Mesendoderm (in vitro differentiated cells): ENCODE measurements at regions not wholly inside any gene's neighbourhood (a gene's known extent, or its start where the extent isn't known, plus 50 kb on each side); places are given as distances from the start of the nearest gene placed in this dataset.

Source experiments
- DNase-seq: peaks from one replicate; pipeline ENCODE4 v3.0.0; 2013
- H2AK5ac ChIP-seq: 2 replicates; pipeline ENCODE4 v1.6.1; 2013; ENCODE audit warnings: low read length, inconsistent platforms
- H2BK120ac ChIP-seq: 2 replicates; pipeline ENCODE4 v1.6.1; 2013; ENCODE audit warnings: low read depth, mild to moderate bottlenecking, low read length, moderate library complexity, mixed read lengths
- H2BK15ac ChIP-seq: replicated peaks from 2 replicates; pipeline ENCODE4 v1.6.1; 2013; ENCODE audit warnings: low read depth, mild to moderate bottlenecking, moderate library complexity
- H2BK5ac ChIP-seq: 2 replicates; pipeline ENCODE4 v1.6.1; 2013; ENCODE audit warnings: low read length, inconsistent platforms
- H3K18ac ChIP-seq: 2 replicates; pipeline ENCODE4 v1.6.1; 2013; ENCODE audit warnings: mild to moderate bottlenecking, low read length, mixed read lengths
- H3K23ac ChIP-seq: one replicate; pipeline ENCODE4 v1.6.1; 2013; ENCODE audit warnings: low read length
- H3K27ac ChIP-seq: 2 replicates; pipeline ENCODE4 v1.5.1; 2013; ENCODE audit warnings: low read depth, mild to moderate bottlenecking, inconsistent platforms, low read length, moderate library complexity
- H3K27me3 ChIP-seq: 2 replicates; pipeline ENCODE4 v1.6.1; 2013; ENCODE audit warnings: low read length, control low read depth, mild to moderate bottlenecking, inconsistent platforms; ENCODE audit not compliant: insufficient read depth, poor library complexity
- H3K36me3 ChIP-seq: 2 replicates; pipeline ENCODE4 v1.6.1; 2013; ENCODE audit warnings: low read length, inconsistent platforms; ENCODE audit not compliant: control insufficient read depth, insufficient read depth
- H3K4ac ChIP-seq: one replicate; pipeline ENCODE4 v1.6.1; 2013; ENCODE audit warnings: low read depth, mild to moderate bottlenecking, low read length, moderate library complexity
- H3K4me1 ChIP-seq: 2 replicates; pipeline ENCODE4 v1.6.1; 2013; ENCODE audit warnings: low read depth, low read length, inconsistent platforms; ENCODE audit not compliant: control insufficient read depth
- H3K4me2 ChIP-seq: 2 replicates; pipeline ENCODE4 v1.6.1; 2013; ENCODE audit warnings: low read length
- H3K4me3 ChIP-seq: 2 replicates; pipeline ENCODE4 v1.5.1; 2013; ENCODE audit warnings: mild to moderate bottlenecking, low read length
- H3K56ac ChIP-seq: one replicate; pipeline ENCODE4 v1.6.1; 2013; ENCODE audit warnings: low read length
- H3K79me1 ChIP-seq: 2 replicates; pipeline ENCODE4 v1.6.1; 2013; ENCODE audit warnings: low read length, inconsistent platforms
- H3K79me2 ChIP-seq: 2 replicates; pipeline ENCODE4 v1.6.1; 2013; ENCODE audit warnings: mild to moderate bottlenecking, low read length; ENCODE audit not compliant: control insufficient read depth, insufficient read depth
- H3K9ac ChIP-seq: 2 replicates; pipeline ENCODE4 v1.6.1; 2013; ENCODE audit warnings: low read length, inconsistent platforms
- H4K5ac ChIP-seq: one replicate; pipeline ENCODE4 v1.6.1; 2013; ENCODE audit warnings: low read length
- H4K8ac ChIP-seq: one replicate; pipeline ENCODE4 v1.6.1; 2013; ENCODE audit warnings: low read depth, mild to moderate bottlenecking, control low read depth, low read length, moderate library complexity
- WGBS: extraction: QIAGEN DNeasy Blood & Tissue Kit; methylation state at CpG from one replicate; pipeline ENCODE4 v1.1.7; 2013; ENCODE audit warnings: low lambda C conversion rate, missing lambda C conversion rate; ENCODE audit not compliant: insufficient coverage; ENCODE audit errors: extremely low coverage; 5-methylcytosine and 5-hydroxymethylcytosine counted together

DNA sequence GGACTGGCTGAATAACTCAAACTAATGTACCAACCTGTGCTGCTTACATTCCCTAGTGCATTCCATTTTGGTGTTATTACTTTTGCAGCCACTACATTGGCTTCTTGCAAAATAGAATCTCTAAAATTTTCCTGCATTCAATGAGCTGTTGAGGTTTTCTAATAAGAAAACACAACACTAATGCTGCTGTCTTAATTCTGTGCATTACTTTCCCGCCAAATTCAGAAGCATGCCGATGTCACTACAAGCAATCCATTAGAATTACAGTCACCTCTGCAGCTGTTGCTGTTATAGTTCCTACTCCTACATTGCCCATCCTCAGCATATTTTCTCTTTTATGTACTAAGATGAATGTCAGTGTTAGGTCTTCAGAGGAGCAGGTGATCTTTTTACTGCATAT, 359.5 kb downstream of the HACE1 start:
- Histone ChIP-seq H3K79me2 (no peaks in the 10 kb centered on the region), H3K23ac (no peak overlapping the region), H2BK5ac (no peak overlapping the region), H2AK5ac (no peak overlapping the region), H2BK15ac (no peak overlapping the region), H3K79me1 (no peaks in the 10 kb centered on the region), H3K27me3 (no peaks in the 10 kb centered on the region), H3K9ac (no peak overlapping the region), H3K4ac (no peak overlapping the region), H3K18ac (no peak overlapping the region), H4K5ac (no peak overlapping the region), H3K4me2 (no peak overlapping the region), H4K8ac (no peak overlapping the region), H3K27ac (no peak overlapping the region), H2BK120ac (no peak overlapping the region), H3K4me3 (no peak overlapping the region), H3K56ac (no peak overlapping the region), H3K36me3 (no peaks in the 10 kb centered on the region), H3K4me1 (no peaks in the 10 kb centered on the region)
- DNase-seq = no peak
- no CpG with 5 or more reads among the region's 2 CpGs for WGBS

DNA sequence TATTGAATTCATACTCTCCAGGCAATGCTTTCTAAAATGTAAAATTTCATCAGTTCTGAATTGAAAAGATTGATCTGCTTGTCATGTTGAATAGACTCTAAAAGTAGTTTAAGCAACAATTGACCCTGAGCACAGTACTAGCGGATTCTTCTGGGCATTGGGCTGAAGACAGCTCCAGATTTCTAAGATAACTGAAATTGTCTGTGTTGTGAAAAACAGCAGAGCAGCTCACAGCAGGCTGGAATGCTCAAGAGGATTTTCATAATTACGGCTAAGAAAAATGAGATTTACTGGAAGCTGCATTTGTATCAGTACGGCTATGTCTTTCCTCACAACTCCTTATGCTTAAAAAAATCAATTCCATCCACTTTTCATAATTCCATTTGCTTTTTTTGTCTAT, 373.7 kb downstream of the HACE1 start:
- Histone ChIP-seq H4K8ac (no peak overlapping the region), H3K4ac (no peak overlapping the region), H3K23ac (no peak overlapping the region), H3K9ac (no peak overlapping the region), H3K18ac (no peak overlapping the region), H3K27me3 (no peaks in the 10 kb centered on the region), H3K4me3 (no peak overlapping the region), H3K79me1 (no peaks in the 10 kb centered on the region), H4K5ac (no peak overlapping the region), H3K4me2 (no peak overlapping the region), H3K56ac (no peak overlapping the region), H3K4me1 (no peaks in the 10 kb centered on the region), H3K36me3 (no peaks in the 10 kb centered on the region), H2BK5ac (no peak overlapping the region), H2BK120ac (no peak overlapping the region), H2BK15ac (no peak overlapping the region), H3K79me2 (no peaks in the 10 kb centered on the region), H2AK5ac (no peak overlapping the region), H3K27ac (no peak overlapping the region)
- WGBS = no CpG with 5 or more reads among the region's 3 CpGs
- DNase-seq = no peak

DNA sequence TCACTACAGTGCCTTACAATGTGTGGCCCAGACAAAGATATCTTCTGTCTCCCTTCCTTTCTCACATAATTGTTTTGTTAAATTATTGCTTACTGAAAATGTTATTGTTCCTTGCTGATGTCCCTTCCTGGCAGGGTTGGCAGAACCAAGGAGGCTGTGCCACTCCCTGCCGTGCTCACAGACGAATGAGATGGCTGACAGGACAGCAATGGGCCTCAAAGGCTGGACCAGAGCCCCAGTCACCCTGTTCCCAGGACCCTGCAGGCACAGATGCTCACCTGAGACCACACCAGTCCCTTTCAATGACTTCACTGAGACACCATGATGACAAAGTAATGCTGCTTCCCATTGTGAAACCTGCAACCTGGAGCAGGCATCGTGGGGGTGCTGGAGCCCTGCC, 375.1 kb downstream of the HACE1 start:
- WGBS = no CpG with 5 or more reads among the region's 3 CpGs
- no peak for DNase-seq

DNA sequence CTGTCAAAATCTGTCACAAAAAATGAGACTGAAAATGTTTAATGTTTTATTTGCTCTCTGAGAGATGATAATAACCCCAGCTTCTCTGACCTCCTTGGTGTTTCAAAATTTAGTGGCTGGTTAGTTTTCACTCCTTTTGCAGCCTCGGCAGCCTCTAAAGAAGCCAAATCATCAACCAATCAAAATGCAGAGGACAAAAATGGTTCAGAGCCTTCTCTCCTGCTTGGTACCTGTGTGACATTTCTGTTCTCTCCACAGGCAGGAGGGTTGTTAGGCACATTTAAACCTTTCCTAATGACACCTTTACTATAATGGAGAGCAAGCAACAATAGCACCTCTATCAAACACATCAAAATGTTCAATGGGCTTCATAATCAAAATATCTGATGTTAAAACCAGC, 375.5 kb downstream of the HACE1 start:
- no peak for DNase-seq
- Histone ChIP-seq H3K9ac (no peak overlapping the region), H3K79me2 (no peaks in the 10 kb centered on the region), H3K4me3 (no peak overlapping the region), H3K79me1 (no peaks in the 10 kb centered on the region), H2BK15ac (no peak overlapping the region), H3K23ac (no peak overlapping the region), H3K4me1 (no peaks in the 10 kb centered on the region), H4K5ac (no peak overlapping the region), H2BK120ac (no peak overlapping the region), H3K27me3 (no peaks in the 10 kb centered on the region), H2AK5ac (no peak overlapping the region), H2BK5ac (no peak overlapping the region), H3K4ac (no peak overlapping the region), H3K56ac (no peak overlapping the region), H3K18ac (no peak overlapping the region), H4K8ac (no peak overlapping the region), H3K27ac (no peak overlapping the region), H3K36me3 (no peaks in the 10 kb centered on the region), H3K4me2 (no peak overlapping the region)
- no CpG with 5 or more reads among the region's 1 CpG for WGBS

More for the DNA sequence above, 375.1 kb downstream of the HACE1 start:
- H2BK5ac ChIP-seq = no peak overlapping the region
- H2BK120ac ChIP-seq = no peak overlapping the region
- no peaks in the 10 kb centered on the region for H3K36me3 ChIP-seq
- H3K4me2 ChIP-seq = no peak overlapping the region
- no peaks in the 10 kb centered on the region for H3K27me3 ChIP-seq
- H3K4ac ChIP-seq = no peak overlapping the region
- no peak overlapping the region for H2AK5ac ChIP-seq
- H3K27ac ChIP-seq = no peak overlapping the region
- H3K9ac ChIP-seq = no peak overlapping the region
- H3K79me1 ChIP-seq = no peaks in the 10 kb centered on the region
- no peak overlapping the region for H4K8ac ChIP-seq
- H3K56ac ChIP-seq = no peak overlapping the region
- H4K5ac ChIP-seq = no peak overlapping the region
- no peaks in the 10 kb centered on the region for H3K4me1 ChIP-seq
- H3K18ac ChIP-seq = no peak overlapping the region
- H3K23ac ChIP-seq = no peak overlapping the region
- no peak overlapping the region for H2BK15ac ChIP-seq
- no peak overlapping the region for H3K4me3 ChIP-seq
- H3K79me2 ChIP-seq = no peaks in the 10 kb centered on the region

DNA sequence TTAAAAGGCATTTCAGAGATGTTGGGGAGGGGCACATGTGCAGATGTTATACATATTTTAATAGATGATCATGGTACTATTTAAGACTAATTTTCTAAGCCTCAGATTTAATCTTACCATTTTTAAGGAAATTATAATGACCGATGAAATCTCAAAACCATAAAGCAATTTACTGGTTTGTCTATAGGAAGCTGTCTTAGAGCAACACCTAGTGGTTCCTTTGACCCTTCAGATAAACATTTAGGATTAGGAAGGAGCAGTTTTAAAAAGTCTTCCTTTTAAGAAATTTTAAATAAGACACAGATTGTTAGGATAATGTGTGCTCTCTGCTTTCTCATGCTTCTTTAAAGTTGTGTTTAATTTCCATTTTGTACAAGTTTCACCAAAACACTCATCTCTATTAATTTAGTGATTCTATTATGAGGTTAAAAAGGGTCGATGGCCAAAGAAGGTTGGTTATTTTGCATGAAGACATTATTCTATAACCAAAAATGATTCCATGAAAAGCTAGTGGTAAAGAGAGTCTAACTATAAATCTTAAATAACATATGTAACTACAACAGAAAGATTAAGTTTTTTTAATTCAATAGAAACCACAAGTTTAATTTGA, 376.4 kb downstream of the HACE1 start:
- no peaks in the 10 kb centered on the region for H3K4me1 ChIP-seq
- no peak overlapping the region for H2BK120ac ChIP-seq
- DNase-seq = peak; percentile 26
- H3K23ac ChIP-seq = no peak overlapping the region
- WGBS = no CpG with 5 or more reads among the region's 2 CpGs
- no peak overlapping the region for H3K4ac ChIP-seq
- no peaks in the 10 kb centered on the region for H3K27me3 ChIP-seq
- no peaks in the 10 kb centered on the region for H3K36me3 ChIP-seq
- H3K4me2 ChIP-seq = no peak overlapping the region
- H3K27ac ChIP-seq = no peak overlapping the region
- no peak overlapping the region for H3K18ac ChIP-seq
- H3K4me3 ChIP-seq = no peak overlapping the region
- H3K9ac ChIP-seq = no peak overlapping the region
- H2BK15ac ChIP-seq = no peak overlapping the region
- H3K56ac ChIP-seq = no peak overlapping the region
- no peak overlapping the region for H4K5ac ChIP-seq
- H3K79me1 ChIP-seq = no peaks in the 10 kb centered on the region
- no peak overlapping the region for H4K8ac ChIP-seq
- no peak overlapping the region for H2AK5ac ChIP-seq
- H3K79me2 ChIP-seq = no peaks in the 10 kb centered on the region
- H2BK5ac ChIP-seq = no peak overlapping the region

DNA sequence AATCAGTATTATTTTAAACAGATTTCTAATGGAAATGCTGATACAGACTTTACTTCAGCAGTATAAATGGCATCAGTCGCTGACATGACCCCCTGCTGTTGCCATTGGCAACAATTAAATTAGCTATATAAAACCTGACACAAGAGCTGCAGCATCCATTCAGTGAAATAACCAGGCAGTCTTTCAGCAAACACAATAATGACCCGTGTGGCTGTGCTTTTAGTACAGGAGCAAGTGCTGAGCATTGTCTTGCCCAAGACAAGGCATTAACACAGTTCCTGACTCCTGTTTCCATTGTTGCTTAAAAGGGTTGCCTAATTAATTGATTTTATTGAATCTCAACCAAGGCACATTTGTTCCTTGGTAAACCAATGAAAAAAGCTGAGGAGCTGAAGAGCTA, 382.1 kb downstream of the HACE1 start:
- Histone ChIP-seq H3K4me3 (no peak overlapping the region), H3K27ac (no peak overlapping the region), H2AK5ac (no peak overlapping the region), H3K4me1 (peaks cover 4% of the 10 kb centered on the region), H3K4me2 (no peak overlapping the region), H4K8ac (no peak overlapping the region), H3K36me3 (no peaks in the 10 kb centered on the region), H3K23ac (no peak overlapping the region), H2BK120ac (no peak overlapping the region), H4K5ac (no peak overlapping the region), H2BK5ac (no peak overlapping the region), H3K18ac (no peak overlapping the region), H3K27me3 (no peaks in the 10 kb centered on the region), H3K9ac (no peak overlapping the region), H3K79me1 (no peaks in the 10 kb centered on the region), H3K79me2 (no peaks in the 10 kb centered on the region), H2BK15ac (no peak overlapping the region), H3K56ac (no peak overlapping the region), H3K4ac (no peak overlapping the region)
- DNase-seq = no peak
- WGBS = no CpG with 5 or more reads among the region's 2 CpGs
